GM23338 (cell line): ENCODE measurements at regions not wholly inside any gene's neighbourhood (a gene's known extent, or its start where the extent isn't known, plus 50 kb on each side); places are given as distances from the start of the nearest gene placed in this dataset.

Experiments used
- ATAC-seq: fragments of 200-7000 bp; cut with Tn5 transposase; 3 replicates; pipeline ENCODE4 v1.9.1; 2020
- DNase-seq: peaks from one replicate; pipeline ENCODE4 v3.0.0-alpha.2; 2015; ENCODE audit warnings: low spot score
- H2AFZ ChIP-seq: fragments of 200-600 bp; sonication (generic); 2 replicates; pipeline ENCODE4 v1.8.0; 2016; ENCODE audit warnings: antibody characterized with exemption, mild to moderate bottlenecking, moderate library complexity
- H3F3A ChIP-seq: fragments of 200-600 bp; sonication (generic); replicated peaks from 2 replicates; pipeline ENCODE4 v1.8.0; 2017; ENCODE audit warnings: antibody characterized with exemption, mixed run types, low read depth
- H3K27ac ChIP-seq: fragments of 200-600 bp; sonication (generic); 2 replicates; pipeline ENCODE4 v1.6.1; 2016; ENCODE audit warnings: low read depth
- H3K27me3 ChIP-seq: fragments of 200-600 bp; sonication (generic); 2 replicates; pipeline ENCODE4 v1.8.0; 2016; ENCODE audit warnings: mild to moderate bottlenecking, mixed run types, moderate library complexity; ENCODE audit not compliant: insufficient read depth
- H3K36me3 ChIP-seq: fragments of 200-600 bp; sonication (generic); 2 replicates; pipeline ENCODE4 v1.8.0; 2016; ENCODE audit warnings: mild to moderate bottlenecking; ENCODE audit not compliant: insufficient read depth
- H3K4me1 ChIP-seq: fragments of 200-600 bp; sonication (generic); 2 replicates; pipeline ENCODE4 v1.8.0; 2016; ENCODE audit warnings: mild to moderate bottlenecking, moderate library complexity; ENCODE audit not compliant: insufficient read depth
- H3K4me2 ChIP-seq: fragments of 200-600 bp; sonication (generic); 2 replicates; pipeline ENCODE4 v1.7.1; 2017; ENCODE audit warnings: mixed run types
- H3K4me3 ChIP-seq: fragments of 200-600 bp; sonication (generic); 2 replicates; pipeline ENCODE4 v1.6.1; 2016; ENCODE audit warnings: mixed run types
- H3K79me2 ChIP-seq: fragments of 200-600 bp; sonication (generic); replicated peaks from 2 replicates; pipeline ENCODE4 v1.8.0; 2017; ENCODE audit warnings: mild to moderate bottlenecking; ENCODE audit not compliant: insufficient read depth
- H3K9me2 ChIP-seq: fragments of 200-600 bp; sonication (generic); 2 replicates; pipeline ENCODE4 v1.8.0; 2017; ENCODE audit not compliant: insufficient read depth
- H4K20me1 ChIP-seq: fragments of 200-600 bp; sonication (generic); replicated peaks from 2 replicates; pipeline ENCODE4 v1.8.0; 2017; ENCODE audit warnings: mild to moderate bottlenecking; ENCODE audit not compliant: insufficient read depth
- H3K27ac Mint-ChIP-seq: 2 replicates; pipeline ENCODE4 v1.8.0; 2020; ENCODE audit warnings: inconsistent platforms, mild to moderate bottlenecking, moderate library complexity, mixed read lengths
- H3K27me3 Mint-ChIP-seq: 3 replicates; pipeline ENCODE4 v1.8.0; 2022; ENCODE audit warnings: low read depth, mild to moderate bottlenecking, moderate library complexity, mixed read lengths, inconsistent platforms; ENCODE audit not compliant: insufficient read depth, poor library complexity
- H3K36me3 Mint-ChIP-seq: 3 replicates; pipeline ENCODE4 v1.8.0; 2021; ENCODE audit warnings: low read depth, mild to moderate bottlenecking, inconsistent platforms, moderate library complexity, mixed read lengths
- H3K4me1 Mint-ChIP-seq: 3 replicates; pipeline ENCODE4 v1.8.0; 2020; ENCODE audit warnings: mild to moderate bottlenecking, inconsistent platforms, mixed read lengths
- H3K4me3 Mint-ChIP-seq: 3 replicates; pipeline ENCODE4 v1.8.0; 2021; ENCODE audit warnings: moderate library complexity, mild to moderate bottlenecking, inconsistent platforms, mixed read lengths
- H3K9me3 Mint-ChIP-seq: 3 replicates; pipeline ENCODE4 v1.8.0; 2020; ENCODE audit warnings: moderate library complexity, mild to moderate bottlenecking, inconsistent platforms, mixed read lengths
- CREB1 ChIP-seq: fragments of 250-450 bp; sonication (Bioruptor Pico); IDR thresholded peaks from 2 replicates; pipeline ENCODE4 v1.5.0; 2020; ENCODE audit warnings: low read depth, mild to moderate bottlenecking, moderate library complexity
- ETS1 ChIP-seq: IDR thresholded peaks from 2 replicates; pipeline ENCODE4 v1.6.1; 2016; ENCODE audit warnings: antibody characterized with exemption
- EZH2 ChIP-seq: fragments of 200-600 bp; sonication (generic); IDR thresholded peaks from one replicate; pipeline ENCODE4 v1.8.0; 2017; ENCODE audit warnings: antibody characterized with exemption, mild to moderate bottlenecking, low read depth; ENCODE audit not compliant: unreplicated experiment
- JUNB ChIP-seq: IDR thresholded peaks from one replicate; pipeline ENCODE4 v1.6.1; 2016; ENCODE audit warnings: antibody characterized with exemption; ENCODE audit not compliant: unreplicated experiment
- NANOG ChIP-seq: IDR thresholded peaks from 2 replicates; pipeline ENCODE4 v1.6.1; 2016; ENCODE audit warnings: antibody characterized with exemption, borderline replicate concordance
- POLR2AphosphoS5 ChIP-seq: IDR thresholded peaks from 2 replicates; pipeline ENCODE4 v1.6.1; 2016; ENCODE audit warnings: antibody characterized with exemption, low read depth
- REST ChIP-seq: IDR thresholded peaks from one replicate; pipeline ENCODE4 v1.6.1; 2018; ENCODE audit warnings: antibody characterized with exemption; ENCODE audit not compliant: unreplicated experiment
- STAT1 ChIP-seq: IDR thresholded peaks from one replicate; pipeline ENCODE4 v1.6.1; 2016; ENCODE audit warnings: antibody characterized with exemption; ENCODE audit not compliant: unreplicated experiment
- ZNF114 ChIP-seq: fragments of 250-450 bp; sonication (Bioruptor Pico); IDR thresholded peaks from 2 replicates; pipeline ENCODE4 v1.5.0; 2020; ENCODE audit warnings: mild to moderate bottlenecking, moderate library complexity
- ZNF331 ChIP-seq: fragments of 250-450 bp; sonication (Bioruptor Pico); IDR thresholded peaks from 2 replicates; pipeline ENCODE4 v1.5.0; 2020; ENCODE audit warnings: low read depth, mild to moderate bottlenecking, moderate library complexity

GRCh38 chr2:228630786-228631185, 449.3 kb upstream of the SPHKAP start:
- Mint-ChIP-seq H3K27ac (no peak overlapping the region), H3K9me3 (peaks cover 9% of the 10 kb centered on the region; the same call in 2 of the 3 replicates), H3K27me3 (no peaks in the 10 kb centered on the region), H3K4me1 (no peaks in the 10 kb centered on the region), H3K36me3 (no peaks in the 10 kb centered on the region; the same call in 2 of the 3 replicates), H3K4me3 (no peak overlapping the region)
- Histone ChIP-seq H3K4me2 (no peak overlapping the region), H3K27me3 (no peaks in the 10 kb centered on the region), H3K4me1 (no peaks in the 10 kb centered on the region), H3K4me3 (no peak overlapping the region), H2AFZ (no peak overlapping the region), H4K20me1 (no peaks in the 10 kb centered on the region), H3K79me2 (no peaks in the 10 kb centered on the region), H3K9me2 (peaks cover 5% of the 10 kb centered on the region; the same call in 1 of the 2 replicates), H3F3A (no peaks in the 10 kb centered on the region), H3K27ac (no peak overlapping the region), H3K36me3 (no peaks in the 10 kb centered on the region; the same call in 1 of the 2 replicates)
- ATAC-seq = no peak
- TF ChIP-seq ETS1 (no peak), ZNF331 (CRISPR knock-in tag) (no peak), POLR2AphosphoS5 (no peak), STAT1 (no peak), NANOG (no peak), ZNF114 (no peak), CREB1 (no peak), JUNB (no peak), REST (no peak)
- no peak for DNase-seq

GRCh38 chr2:228629251-228629650, 447.8 kb upstream of the SPHKAP start:
- H3K27ac Mint-ChIP-seq = no peak overlapping the region
- no peak for TF ChIP-seq EZH2
- no peak for TF ChIP-seq REST
- no peak for ATAC-seq

More at GRCh38 chr2:228629251-228629650, 447.8 kb upstream of the SPHKAP start:
- H3K79me2 ChIP-seq = no peaks in the 10 kb centered on the region
- DNase-seq = no peak
- H3K27ac ChIP-seq = no peak overlapping the region
- H3K4me3 Mint-ChIP-seq = no peak overlapping the region
- H3K36me3 Mint-ChIP-seq = no peaks in the 10 kb centered on the region
- no peaks in the 10 kb centered on the region for H3K27me3 ChIP-seq
- H3K4me2 ChIP-seq = no peak overlapping the region
- no peaks in the 10 kb centered on the region; the same call in 1 of the 2 replicates for H3K9me2 ChIP-seq
- H3F3A ChIP-seq = no peaks in the 10 kb centered on the region
- no peaks in the 10 kb centered on the region for H3K27me3 Mint-ChIP-seq
- H3K9me3 Mint-ChIP-seq = no peaks in the 10 kb centered on the region; the same call in 1 of the 3 replicates
- no peaks in the 10 kb centered on the region for H3K4me1 Mint-ChIP-seq
- H4K20me1 ChIP-seq = no peaks in the 10 kb centered on the region
- H2AFZ ChIP-seq = no peak overlapping the region
- no peaks in the 10 kb centered on the region; the same call in 1 of the 2 replicates for H3K36me3 ChIP-seq
- no peak overlapping the region for H3K4me3 ChIP-seq
- no peaks in the 10 kb centered on the region for H3K4me1 ChIP-seq
